OCI-LY3 (cell line): ENCODE measurements at regions not wholly inside any gene's neighbourhood (a gene's known extent, or its start where the extent isn't known, plus 50 kb on each side); places are given as distances from the start of the nearest gene placed in this dataset.

Experiments used
- H2AFZ ChIP-seq: fragments of 200-600, 300-600 bp; shearing (Covaris generic); 2 replicates; pipeline ENCODE4 v1.6.0; 2014; ENCODE audit warnings: antibody characterized with exemption, low read depth, low read length
- H3K27ac ChIP-seq: fragments of 200-600, 300-600 bp; sonication (generic); 2 replicates; pipeline ENCODE4 v1.5.1; 2014; ENCODE audit warnings: mild to moderate bottlenecking, low read length, moderate library complexity, mixed read lengths
- H3K27me3 ChIP-seq: fragments of 200-600, 300-600 bp; sonication (generic); 2 replicates; pipeline ENCODE4 v1.6.1; 2014; ENCODE audit warnings: low read depth, low read length, mixed read lengths
- H3K36me3 ChIP-seq: fragments of 200-600, 300-600 bp; sonication (generic); replicated peaks from 2 replicates; pipeline ENCODE3; 2014; ENCODE audit warnings: low read depth, low read length, mixed read lengths
- H3K4me1 ChIP-seq: fragments of 300-600, 200-600 bp; sonication (generic); 2 replicates; pipeline ENCODE4 v1.6.1; 2014; ENCODE audit warnings: low read length, mixed read lengths
- H3K4me2 ChIP-seq: fragments of 200-600, 300-600 bp; sonication (generic); 2 replicates; pipeline ENCODE4 v1.6.1; 2014; ENCODE audit warnings: low read length, mixed read lengths
- H3K4me3 ChIP-seq: fragments of 300-600, 200-600 bp; sonication (generic); 2 replicates; pipeline ENCODE4 v1.5.1; 2014; ENCODE audit warnings: antibody characterized with exemption, mild to moderate bottlenecking, low read length, moderate library complexity
- H3K79me2 ChIP-seq: fragments of 300-600, 200-600 bp; shearing (Covaris generic); 2 replicates; pipeline ENCODE4 v1.6.1; 2014; ENCODE audit warnings: mild to moderate bottlenecking, low read length, mixed read lengths
- H3K9ac ChIP-seq: fragments of 300-600, 200-600 bp; shearing (Covaris generic); 2 replicates; pipeline ENCODE4 v1.6.0; 2014; ENCODE audit warnings: mild to moderate bottlenecking, low read length, moderate library complexity
- H3K9me3 ChIP-seq: fragments of 200-600, 300-600 bp; shearing (Covaris generic); 2 replicates; pipeline ENCODE4 v1.6.1; 2014; ENCODE audit warnings: low read length, mixed read lengths; ENCODE audit not compliant: insufficient read depth
- H4K20me1 ChIP-seq: fragments of 200-600, 300-600 bp; sonication (generic); 2 replicates; pipeline ENCODE4 v1.6.1; 2016; ENCODE audit warnings: low read length, mixed read lengths; ENCODE audit not compliant: insufficient read depth
- CTCF ChIP-seq: fragments of 200-600, 300-600 bp; sonication (generic); IDR thresholded peaks from 2 replicates; pipeline ENCODE4 v1.5.1; 2014; ENCODE audit warnings: antibody characterized with exemption, low read length, low read depth
- EZH2phosphoT487 ChIP-seq: fragments of 200-600 bp; shearing (Covaris generic); IDR thresholded peaks from 2 replicates; pipeline ENCODE4 v1.6.1; 2018; ENCODE audit warnings: antibody characterized with exemption, mixed run types, low read depth

DNA sequence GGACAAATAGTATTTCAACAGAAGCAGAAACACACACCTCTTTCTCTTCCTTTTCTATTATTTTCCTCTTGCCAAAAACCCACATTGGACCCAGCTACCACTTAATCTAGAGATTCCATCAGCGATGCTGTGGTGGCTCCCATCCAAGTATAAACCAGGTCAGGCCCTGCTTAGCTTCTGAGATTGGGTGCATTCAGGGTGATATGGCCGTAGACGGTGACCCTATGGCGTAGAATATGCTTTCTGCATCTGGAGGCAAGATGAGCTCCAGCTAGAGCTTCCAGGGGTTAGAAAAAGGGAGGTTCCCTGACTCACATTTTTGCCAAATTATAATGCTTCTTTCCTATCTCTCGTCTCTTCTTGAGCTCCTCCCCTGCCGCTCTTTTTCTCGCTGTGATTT lies 66.5 kb downstream of the TNP1 start:
- Histone ChIP-seq H3K27ac (no peak overlapping the region), H3K27me3 (no peaks in the 10 kb centered on the region), H3K4me3 (no peak overlapping the region), H3K9ac (no peak overlapping the region), H2AFZ (no peak overlapping the region), H3K4me2 (no peak overlapping the region), H3K36me3 (no peaks in the 10 kb centered on the region), H3K4me1 (no peaks in the 10 kb centered on the region), H3K9me3 (no peaks in the 10 kb centered on the region), H4K20me1 (no peaks in the 10 kb centered on the region), H3K79me2 (no peaks in the 10 kb centered on the region)
- TF ChIP-seq EZH2phosphoT487 (no peak), CTCF (no peak)

GRCh38 chr2:216792222-216793021 lies 67.4 kb downstream of the TNP1 start:
- Histone ChIP-seq H3K27me3 (no peaks in the 10 kb centered on the region), H2AFZ (no peak overlapping the region), H3K9ac (no peak overlapping the region), H3K4me3 (no peak overlapping the region), H3K4me1 (no peaks in the 10 kb centered on the region), H3K36me3 (no peaks in the 10 kb centered on the region), H3K4me2 (no peak overlapping the region), H3K79me2 (no peaks in the 10 kb centered on the region), H4K20me1 (no peaks in the 10 kb centered on the region), H3K27ac (no peak overlapping the region), H3K9me3 (no peaks in the 10 kb centered on the region)
- TF ChIP-seq CTCF (no peak), EZH2phosphoT487 (no peak)

DNA sequence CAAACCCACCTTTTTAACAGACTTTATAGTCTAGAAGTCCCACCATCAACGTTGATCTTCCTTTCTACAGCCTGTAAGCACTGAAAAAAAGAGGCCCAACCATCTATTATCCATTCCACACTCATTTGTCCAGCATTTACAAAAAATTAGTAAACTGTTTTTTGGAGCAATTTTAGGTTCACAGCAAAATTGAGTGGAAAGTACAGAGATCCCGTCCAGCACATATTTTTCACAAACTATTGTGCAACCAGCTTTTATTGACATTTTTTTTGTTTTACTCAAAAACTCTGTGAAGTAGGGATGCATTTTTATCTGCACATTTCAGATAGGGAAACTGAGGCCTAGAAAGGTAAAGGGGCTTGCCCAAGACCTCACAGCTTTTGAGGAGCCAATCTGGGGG lies 68.6 kb downstream of the TNP1 start:
- Histone ChIP-seq H3K27me3 (no peaks in the 10 kb centered on the region), H3K9me3 (no peaks in the 10 kb centered on the region), H3K27ac (no peak overlapping the region), H4K20me1 (no peaks in the 10 kb centered on the region), H3K4me3 (no peak overlapping the region), H3K9ac (no peak overlapping the region), H3K4me1 (no peaks in the 10 kb centered on the region), H3K79me2 (no peaks in the 10 kb centered on the region), H3K4me2 (no peak overlapping the region), H2AFZ (no peak overlapping the region), H3K36me3 (no peaks in the 10 kb centered on the region)
- TF ChIP-seq EZH2phosphoT487 (no peak), CTCF (no peak)

DNA sequence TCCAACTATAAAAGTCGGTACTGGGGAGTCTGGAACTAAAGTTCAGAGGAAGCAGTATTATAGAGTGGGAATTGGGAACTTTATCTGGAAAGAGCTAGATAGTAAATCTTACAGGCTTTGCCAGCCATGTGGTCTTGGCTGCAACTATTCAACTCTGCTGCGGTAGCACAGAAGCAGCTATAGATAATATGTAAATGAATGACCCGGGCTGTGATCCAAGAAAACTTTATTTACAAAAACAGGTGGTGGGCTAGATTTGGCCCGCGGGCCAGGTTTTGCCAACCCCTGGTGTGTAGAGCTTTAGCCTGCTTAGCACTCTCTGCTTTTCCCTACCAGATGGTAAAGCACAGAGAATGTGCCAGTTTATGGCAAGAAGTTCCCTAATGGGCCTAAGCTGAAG lies 70.8 kb downstream of the TNP1 start:
- Histone ChIP-seq H4K20me1 (no peaks in the 10 kb centered on the region), H3K27ac (no peak overlapping the region), H3K9ac (no peak overlapping the region), H3K4me2 (no peak overlapping the region), H3K4me3 (no peak overlapping the region), H3K79me2 (no peaks in the 10 kb centered on the region), H2AFZ (no peak overlapping the region), H3K4me1 (no peaks in the 10 kb centered on the region), H3K9me3 (no peaks in the 10 kb centered on the region), H3K27me3 (no peaks in the 10 kb centered on the region), H3K36me3 (no peaks in the 10 kb centered on the region)
- no peak for TF ChIP-seq EZH2phosphoT487
- no peak for TF ChIP-seq CTCF
